Nucleus accumbens (tissue), 56 donors: ENCODE measurements at regions not wholly inside any gene's neighbourhood (a gene's known extent, or its start where the extent isn't known, plus 50 kb on each side); places are given as distances from the start of the nearest gene placed in this dataset.

Experiments used
- DNase-seq, 56 donors: peaks; one replicate each; lab custom pipeline; 2025; lab: John Stamatoyannopoulos, UW

- no peak for DNase-seq
Measured at GRCh38 chr11:113556036-113556435, 80.8 kb upstream of the DRD2 start.

GRCh38 chr11:113555071-113555619, 79.9 kb upstream of the DRD2 start:
- DNase-seq, result no peak

- no peak for DNase-seq
Measured at GRCh38 chr11:113554526-113554925, 79.3 kb upstream of the DRD2 start.

GRCh38 chr11:113553915-113554314, 78.7 kb upstream of the DRD2 start:
- no peak for DNase-seq

GRCh38 chr11:113553235-113553634, 78.0 kb upstream of the DRD2 start:
- no peak for DNase-seq

GRCh38 chr11:113552271-113552670, 77.1 kb upstream of the DRD2 start:
- DNase-seq, result no peak

GRCh38 chr11:113551645-113552044, 76.4 kb upstream of the DRD2 start:
- peak in 2 of 56 donors; percentile 15 for DNase-seq

GRCh38 chr11:113549611-113550578, 74.7 kb upstream of the DRD2 start:
- no peak for DNase-seq

GRCh38 chr11:113549061-113549460, 73.9 kb upstream of the DRD2 start:
- DNase-seq, result no peak

- no peak for DNase-seq
Measured at GRCh38 chr11:113547739-113548138, 72.5 kb upstream of the DRD2 start.

- no peak for DNase-seq
Measured at GRCh38 chr11:113546757-113547507, 71.7 kb upstream of the DRD2 start.

GRCh38 chr11:113542420-113542819, 67.2 kb upstream of the DRD2 start:
- no peak for DNase-seq

- DNase-seq, result no peak
Measured at GRCh38 chr11:113540416-113541330, 65.5 kb upstream of the DRD2 start.

GRCh38 chr11:113538451-113539412, 63.5 kb upstream of the DRD2 start:
- no peak for DNase-seq

GRCh38 chr11:113534625-113535024, 59.4 kb upstream of the DRD2 start:
- DNase-seq, result no peak

- DNase-seq, result peak in 2 of 56 donors; percentile 51 to 56
Measured at GRCh38 chr11:113533425-113533698, 58.2 kb upstream of the DRD2 start.

- peak in 51 of 56 donors; percentile 5 to 90 (median 49) for DNase-seq
Measured at GRCh38 chr11:113532697-113533424, 57.7 kb upstream of the DRD2 start.
